GM12873 (cell line): ENCODE measurements at regions not wholly inside any gene's neighbourhood (a gene's known extent, or its start where the extent isn't known, plus 50 kb on each side); places are given as distances from the start of the nearest gene placed in this dataset.

Experiments used
- TF ChIP-seq, protein P1 (sequence below): IDR thresholded peaks from 2 replicates; pipeline ENCODE4 v1.5.1; 2012; ENCODE audit warnings: low read depth, mild to moderate bottlenecking, moderate library complexity, low read length, control low read depth; ENCODE audit not compliant: insufficient read depth; ENCODE audit errors: missing control alignments

DNA sequence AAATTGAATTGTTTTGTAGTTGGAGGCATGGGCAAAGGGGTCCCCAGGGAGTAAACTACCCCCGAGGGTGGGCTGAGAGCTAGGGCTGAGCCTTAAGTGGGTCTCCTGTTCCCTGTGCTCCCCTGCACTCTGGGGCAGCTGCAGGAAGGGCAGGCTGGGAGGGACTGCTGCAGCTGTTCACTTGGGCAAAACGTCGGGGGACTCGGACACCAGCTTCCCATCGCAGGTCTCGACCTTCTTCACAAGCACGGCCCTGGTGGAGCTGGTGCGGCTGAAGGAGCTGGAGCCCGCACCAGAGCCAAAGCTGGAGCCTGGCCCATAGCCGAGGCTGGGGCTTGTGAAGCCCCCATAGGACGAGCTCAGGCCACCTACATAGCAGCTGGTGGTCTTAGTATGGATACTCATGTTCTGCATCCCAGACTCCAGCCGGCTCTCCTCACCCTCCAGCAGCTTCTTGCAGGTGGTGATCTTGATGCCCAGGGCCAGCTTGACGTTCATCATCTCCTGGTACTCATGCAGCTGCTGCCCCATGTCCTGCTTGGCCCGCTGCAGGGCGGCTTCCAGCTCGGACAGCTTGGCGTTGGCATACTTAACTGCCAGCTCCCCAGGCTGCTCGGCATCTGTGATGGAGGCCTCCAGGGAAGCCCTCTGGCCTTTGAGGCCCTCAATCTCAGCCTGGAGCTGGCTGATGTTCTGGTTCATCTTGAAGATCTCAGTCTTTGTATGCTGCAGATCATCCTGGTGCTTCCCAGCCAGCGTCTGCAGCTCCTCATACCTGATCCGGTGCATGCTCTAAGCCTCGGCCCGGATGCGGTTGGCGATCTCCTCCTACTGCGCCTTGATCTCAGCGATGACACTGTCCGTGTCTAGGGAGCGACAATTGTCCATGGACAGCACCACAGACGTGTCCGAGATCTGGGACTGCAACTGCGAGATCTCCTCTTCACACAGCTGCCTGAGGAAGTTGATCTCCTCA is 423.5 kb upstream of the ARPP21 start:
- TF ChIP-seq, protein P1, sequence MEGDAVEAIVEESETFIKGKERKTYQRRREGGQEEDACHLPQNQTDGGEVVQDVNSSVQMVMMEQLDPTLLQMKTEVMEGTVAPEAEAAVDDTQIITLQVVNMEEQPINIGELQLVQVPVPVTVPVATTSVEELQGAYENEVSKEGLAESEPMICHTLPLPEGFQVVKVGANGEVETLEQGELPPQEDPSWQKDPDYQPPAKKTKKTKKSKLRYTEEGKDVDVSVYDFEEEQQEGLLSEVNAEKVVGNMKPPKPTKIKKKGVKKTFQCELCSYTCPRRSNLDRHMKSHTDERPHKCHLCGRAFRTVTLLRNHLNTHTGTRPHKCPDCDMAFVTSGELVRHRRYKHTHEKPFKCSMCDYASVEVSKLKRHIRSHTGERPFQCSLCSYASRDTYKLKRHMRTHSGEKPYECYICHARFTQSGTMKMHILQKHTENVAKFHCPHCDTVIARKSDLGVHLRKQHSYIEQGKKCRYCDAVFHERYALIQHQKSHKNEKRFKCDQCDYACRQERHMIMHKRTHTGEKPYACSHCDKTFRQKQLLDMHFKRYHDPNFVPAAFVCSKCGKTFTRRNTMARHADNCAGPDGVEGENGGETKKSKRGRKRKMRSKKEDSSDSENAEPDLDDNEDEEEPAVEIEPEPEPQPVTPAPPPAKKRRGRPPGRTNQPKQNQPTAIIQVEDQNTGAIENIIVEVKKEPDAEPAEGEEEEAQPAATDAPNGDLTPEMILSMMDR = no peak

DNA sequence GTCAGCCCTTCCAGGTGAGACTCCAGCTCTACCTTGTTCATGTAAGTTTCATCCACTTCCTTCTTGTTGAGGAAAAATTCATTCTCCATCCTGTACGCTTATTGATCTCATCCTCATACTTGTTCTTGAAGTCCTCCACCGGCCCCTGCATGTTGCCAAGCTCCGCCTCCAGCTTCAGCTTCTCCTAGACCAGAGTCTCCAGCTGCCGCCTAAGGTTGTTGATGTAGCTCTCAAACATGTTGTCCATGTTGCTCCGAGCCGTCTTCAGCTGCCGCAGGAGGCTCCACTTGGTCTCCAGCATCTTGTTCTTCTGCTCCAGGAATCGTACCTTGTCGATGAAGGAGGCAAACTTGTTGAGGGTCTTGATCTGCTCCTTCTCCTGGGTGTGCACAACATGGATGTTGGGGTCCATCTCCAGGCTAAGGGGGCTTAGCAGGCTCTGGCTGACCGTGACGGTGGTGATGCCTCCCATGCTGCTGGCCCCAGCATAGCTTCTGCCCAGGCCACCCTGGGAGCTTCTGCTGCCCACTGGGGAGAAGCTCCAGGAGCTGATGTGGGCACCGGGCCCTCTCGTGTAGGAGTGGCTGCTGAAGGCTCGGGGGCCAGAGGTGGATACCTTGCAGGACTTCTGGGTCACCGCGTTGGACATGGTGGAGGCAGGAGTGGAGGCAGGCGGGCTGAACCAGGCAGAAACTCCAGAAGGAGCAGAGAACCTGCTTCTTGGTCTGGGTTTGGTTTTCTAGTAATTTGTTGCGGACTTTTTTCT is 422.6 kb upstream of the ARPP21 start:
- TF ChIP-seq, protein P1 = no peak

DNA sequence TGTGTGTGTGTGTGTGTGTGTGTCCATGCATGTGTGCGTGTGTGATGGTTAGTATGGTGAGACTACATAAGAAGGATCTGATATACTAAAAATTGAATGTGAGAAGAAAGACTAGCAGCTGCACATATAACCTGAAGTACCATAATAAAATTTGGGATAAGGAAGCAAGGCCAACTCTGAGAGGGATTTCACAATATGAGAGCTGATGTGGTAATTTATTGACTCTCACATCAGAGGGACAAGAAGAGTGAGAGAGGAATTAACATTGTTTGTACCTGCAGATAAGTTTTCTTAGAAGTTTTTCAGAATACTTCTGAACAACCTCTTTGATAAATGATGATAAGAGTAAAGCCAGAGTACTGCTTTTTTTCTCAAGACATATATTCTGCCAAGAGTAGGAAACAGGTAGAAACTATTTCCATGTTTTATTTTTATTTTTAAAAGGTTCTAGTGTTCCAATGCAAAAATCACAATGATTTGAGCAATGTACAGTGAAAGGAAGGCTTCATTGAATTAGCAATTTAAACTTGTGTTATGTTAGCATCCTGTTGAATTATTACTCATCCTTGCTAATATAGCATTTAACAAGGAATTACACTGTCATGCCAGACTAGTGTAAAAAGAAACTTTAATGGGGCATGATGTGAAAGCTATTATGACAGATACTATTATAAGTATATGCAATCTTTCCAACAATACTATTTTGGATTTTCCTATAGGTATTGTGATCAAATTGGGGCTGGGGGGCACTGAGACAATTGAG is 415.5 kb upstream of the ARPP21 start:
- TF ChIP-seq, protein P1 = no peak

DNA sequence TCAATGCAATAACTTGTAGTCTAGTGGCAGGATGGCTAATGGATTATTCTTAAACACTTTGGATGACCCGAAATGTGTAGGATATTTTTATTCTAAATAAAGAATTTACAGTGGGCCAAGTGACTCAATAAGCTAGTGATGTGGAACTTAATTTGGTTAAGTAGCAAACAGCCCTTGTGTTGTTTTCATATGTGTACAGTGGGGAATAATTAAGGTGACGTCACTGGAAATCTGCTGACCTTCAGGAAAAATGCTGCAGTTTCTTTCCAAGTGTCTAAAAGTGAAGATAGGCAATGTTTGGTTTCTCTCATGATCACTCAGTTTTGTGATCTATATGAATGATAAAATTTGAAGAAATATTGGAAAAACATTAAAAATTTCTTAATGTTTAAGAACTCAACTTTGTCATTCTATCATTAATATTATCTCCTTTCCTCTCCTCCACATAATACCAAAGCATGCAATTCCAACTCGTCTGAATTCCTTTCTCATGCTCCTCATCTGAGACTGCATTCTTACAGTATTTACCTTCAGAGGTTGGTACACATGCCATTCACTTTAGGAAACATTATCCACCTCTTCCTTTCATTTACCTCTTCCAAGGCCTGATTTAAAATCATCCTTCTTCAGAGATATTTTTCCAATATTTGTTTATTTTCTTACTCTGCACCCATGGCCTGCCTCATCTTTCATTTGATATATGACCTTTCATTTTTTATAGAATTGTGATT is 414.6 kb upstream of the ARPP21 start:
- TF ChIP-seq, protein P1 = no peak

DNA sequence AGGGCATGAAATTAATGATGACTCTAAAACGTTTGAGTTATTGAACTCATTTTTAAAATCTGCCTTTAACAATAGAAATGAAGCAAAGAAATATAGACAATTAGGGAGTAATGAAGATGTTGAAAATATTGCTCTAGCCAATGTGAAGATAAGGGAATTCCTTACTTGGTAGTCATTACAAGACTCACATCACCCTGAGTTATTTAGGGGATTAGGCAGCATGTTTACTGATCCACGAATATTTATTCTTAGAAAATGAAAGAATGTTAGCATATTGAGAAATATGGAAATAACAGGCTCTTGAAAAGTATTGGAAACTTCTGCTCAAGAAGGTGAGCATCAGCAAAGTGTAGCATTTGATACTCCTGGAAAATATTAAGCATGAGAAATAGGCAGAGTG is 398.1 kb upstream of the ARPP21 start:
- TF ChIP-seq, protein P1 = no peak

DNA sequence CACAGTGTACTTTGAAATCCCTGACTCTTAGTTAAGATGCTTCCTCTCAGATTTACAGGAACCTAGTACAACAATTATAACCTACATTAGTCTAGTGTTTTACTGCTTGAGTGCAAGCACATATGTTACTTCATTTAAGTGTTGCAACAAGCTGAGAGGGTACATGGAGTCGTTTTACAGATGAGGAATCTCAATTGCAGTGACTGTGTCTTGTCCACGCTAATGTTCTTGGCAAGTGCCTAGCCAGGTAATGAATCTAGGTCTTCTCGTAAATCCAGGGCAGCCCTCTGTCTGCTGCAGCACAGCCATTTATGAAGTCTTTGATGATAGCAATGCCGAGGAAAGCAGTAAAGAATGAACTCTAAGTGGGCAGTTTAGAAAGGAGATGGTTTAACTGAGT is 384.4 kb upstream of the ARPP21 start:
- TF ChIP-seq, protein P1 = no peak
